Rectal smooth muscle tissue (tissue), 1 donor: ENCODE measurements at regions not wholly inside any gene's neighbourhood (a gene's known extent, or its start where the extent isn't known, plus 50 kb on each side); places are given as distances from the start of the nearest gene placed in this dataset.

Experiments
- H3K27ac ChIP-seq: one replicate; pipeline ENCODE4 v1.7.0; 2013; ENCODE audit warnings: low read depth, low read length, inconsistent platforms
- H3K27me3 ChIP-seq: one replicate; pipeline ENCODE4 v1.7.0; 2013; ENCODE audit warnings: low read length; ENCODE audit not compliant: control insufficient read depth, insufficient read depth
- H3K36me3 ChIP-seq: one replicate; pipeline ENCODE4 v1.7.0; 2013; ENCODE audit warnings: low read length; ENCODE audit not compliant: control insufficient read depth, insufficient read depth
- H3K4me1 ChIP-seq: one replicate; pipeline ENCODE4 v1.7.0; 2013; ENCODE audit warnings: low read length; ENCODE audit not compliant: control insufficient read depth, insufficient read depth
- H3K4me3 ChIP-seq: one replicate; pipeline ENCODE4 v1.7.0; 2013; ENCODE audit warnings: low read length
- H3K9ac ChIP-seq: one replicate; pipeline ENCODE4 v1.7.0; 2013; ENCODE audit warnings: low read length

DNA sequence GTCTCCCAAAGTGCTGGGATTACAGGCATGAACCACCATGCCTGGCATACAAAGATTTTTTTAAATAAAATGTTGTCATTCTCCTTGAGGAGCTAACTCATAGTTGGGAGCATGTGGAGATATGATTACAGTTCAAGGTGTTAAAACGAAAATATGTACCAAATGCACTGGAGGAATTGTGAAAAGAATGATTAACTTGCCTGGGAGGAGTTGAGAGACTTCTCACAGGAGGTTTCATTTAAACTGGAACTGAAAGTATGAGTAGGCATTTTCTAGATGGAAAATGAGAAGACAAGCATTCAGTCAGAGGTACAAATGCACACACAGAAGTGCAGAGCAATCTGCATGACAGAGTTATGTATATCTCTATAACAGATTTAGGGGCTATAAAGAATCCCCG is 126.6 kb upstream of the PDE1A start:
- no peak overlapping the region for H3K4me3 ChIP-seq
- no peaks in the 10 kb centered on the region for H3K27me3 ChIP-seq
- no peak overlapping the region for H3K27ac ChIP-seq
- H3K9ac ChIP-seq, result no peak overlapping the region
- H3K4me1 ChIP-seq, result peaks cover 3% of the 10 kb centered on the region
- no peaks in the 10 kb centered on the region for H3K36me3 ChIP-seq

GRCh38 chr2:182554950-182555349 is 128.1 kb upstream of the PDE1A start:
- no peaks in the 10 kb centered on the region for H3K4me1 ChIP-seq
- no peaks in the 10 kb centered on the region for H3K27me3 ChIP-seq
- H3K36me3 ChIP-seq, result no peaks in the 10 kb centered on the region
- H3K4me3 ChIP-seq, result no peak overlapping the region
- no peak overlapping the region for H3K27ac ChIP-seq
- no peak overlapping the region for H3K9ac ChIP-seq

DNA sequence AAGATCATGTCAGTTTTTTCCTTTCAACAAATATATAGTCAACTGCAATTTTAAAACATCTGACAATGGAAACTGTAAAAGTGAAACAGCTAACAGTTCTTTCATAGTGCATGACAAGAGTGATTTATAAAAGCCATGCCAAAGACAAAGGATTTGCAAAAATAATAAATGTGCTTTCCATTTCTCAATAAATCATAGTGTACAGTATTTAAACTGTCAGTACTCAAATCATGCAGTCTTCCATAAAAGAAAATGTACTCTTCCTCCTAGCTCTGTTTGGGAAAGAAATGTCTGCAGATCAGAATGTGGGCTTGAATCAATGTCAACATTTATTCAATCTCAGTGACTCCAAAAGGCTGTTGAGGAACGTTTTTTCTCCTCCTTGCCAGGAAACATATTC is 131.7 kb upstream of the PDE1A start:
- Histone ChIP-seq H3K36me3 (no peaks in the 10 kb centered on the region), H3K9ac (no peak overlapping the region), H3K27me3 (no peaks in the 10 kb centered on the region), H3K4me3 (no peak overlapping the region), H3K27ac (no peak overlapping the region), H3K4me1 (no peaks in the 10 kb centered on the region)

- no peaks in the 10 kb centered on the region for H3K27me3 ChIP-seq
- no peaks in the 10 kb centered on the region for H3K4me1 ChIP-seq
- no peaks in the 10 kb centered on the region for H3K36me3 ChIP-seq
- no peak overlapping the region for H3K9ac ChIP-seq
- H3K4me3 ChIP-seq, result no peak overlapping the region
- no peak overlapping the region for H3K27ac ChIP-seq
These were observed 132.8 kb upstream of the PDE1A start for GRCh38 chr2:182559623-182560022.

DNA sequence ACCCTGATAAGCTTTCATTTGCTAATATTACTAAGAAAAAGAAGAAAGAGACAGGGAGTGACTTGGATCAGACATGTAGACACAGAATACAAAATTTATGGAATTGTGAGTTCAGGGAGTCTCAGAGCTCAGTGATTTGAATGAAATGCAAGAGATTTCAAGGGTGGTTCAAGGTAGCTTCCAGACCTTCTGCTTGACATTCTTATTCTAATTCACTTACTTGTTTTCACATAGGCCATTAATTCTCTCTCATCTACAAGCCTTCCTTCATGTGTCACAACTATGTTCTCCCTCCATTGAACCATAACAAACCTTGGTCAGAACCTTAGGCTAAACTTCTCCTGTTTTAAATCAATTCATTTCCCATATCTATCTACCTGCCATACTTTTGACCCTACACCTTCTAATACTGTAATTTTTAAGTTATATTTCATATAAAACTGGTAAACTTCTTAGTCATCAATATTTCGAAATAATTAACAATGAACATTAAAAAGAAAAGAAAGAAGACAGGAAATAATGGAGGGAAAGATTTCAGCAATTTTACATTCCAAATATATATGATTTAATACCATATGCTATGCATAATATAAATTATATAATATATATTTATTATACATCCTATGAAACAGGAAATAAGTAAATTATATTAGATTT is 139.2 kb upstream of the PDE1A start:
- Histone ChIP-seq H3K9ac (no peak overlapping the region), H3K4me1 (no peaks in the 10 kb centered on the region), H3K4me3 (no peak overlapping the region), H3K27me3 (no peaks in the 10 kb centered on the region), H3K36me3 (no peaks in the 10 kb centered on the region), H3K27ac (no peak overlapping the region)

GRCh38 chr2:182573553-182573952 is 142.5 kb upstream of the DNAJC10 start:
- Histone ChIP-seq H3K9ac (no peak overlapping the region), H3K27me3 (no peaks in the 10 kb centered on the region), H3K4me3 (no peak overlapping the region), H3K27ac (no peak overlapping the region), H3K4me1 (no peaks in the 10 kb centered on the region), H3K36me3 (no peaks in the 10 kb centered on the region)

DNA sequence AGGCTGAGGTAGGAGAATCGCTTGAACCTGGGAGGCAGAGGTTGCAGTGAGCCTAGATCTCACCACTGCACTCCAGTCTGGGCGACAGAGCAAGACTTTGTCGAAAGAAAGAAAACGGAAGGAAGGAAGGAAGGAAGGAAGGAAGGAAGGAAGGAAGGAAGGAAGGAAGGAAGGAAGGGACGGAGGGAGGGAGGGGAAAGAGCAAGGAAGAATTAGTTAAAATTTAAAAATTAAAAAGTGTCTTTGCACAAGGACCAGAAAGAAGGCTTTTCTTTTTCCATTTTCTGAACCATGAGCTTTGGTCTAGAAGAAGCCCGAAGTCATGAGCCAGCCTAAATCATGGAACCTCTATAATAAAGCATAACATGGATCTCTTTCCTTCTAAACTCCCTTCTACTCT is 138.2 kb upstream of the DNAJC10 start:
- no peaks in the 10 kb centered on the region for H3K27me3 ChIP-seq
- no peak overlapping the region for H3K9ac ChIP-seq
- H3K4me3 ChIP-seq, result no peak overlapping the region
- no peak overlapping the region for H3K27ac ChIP-seq
- no peaks in the 10 kb centered on the region for H3K4me1 ChIP-seq
- no peaks in the 10 kb centered on the region for H3K36me3 ChIP-seq

DNA sequence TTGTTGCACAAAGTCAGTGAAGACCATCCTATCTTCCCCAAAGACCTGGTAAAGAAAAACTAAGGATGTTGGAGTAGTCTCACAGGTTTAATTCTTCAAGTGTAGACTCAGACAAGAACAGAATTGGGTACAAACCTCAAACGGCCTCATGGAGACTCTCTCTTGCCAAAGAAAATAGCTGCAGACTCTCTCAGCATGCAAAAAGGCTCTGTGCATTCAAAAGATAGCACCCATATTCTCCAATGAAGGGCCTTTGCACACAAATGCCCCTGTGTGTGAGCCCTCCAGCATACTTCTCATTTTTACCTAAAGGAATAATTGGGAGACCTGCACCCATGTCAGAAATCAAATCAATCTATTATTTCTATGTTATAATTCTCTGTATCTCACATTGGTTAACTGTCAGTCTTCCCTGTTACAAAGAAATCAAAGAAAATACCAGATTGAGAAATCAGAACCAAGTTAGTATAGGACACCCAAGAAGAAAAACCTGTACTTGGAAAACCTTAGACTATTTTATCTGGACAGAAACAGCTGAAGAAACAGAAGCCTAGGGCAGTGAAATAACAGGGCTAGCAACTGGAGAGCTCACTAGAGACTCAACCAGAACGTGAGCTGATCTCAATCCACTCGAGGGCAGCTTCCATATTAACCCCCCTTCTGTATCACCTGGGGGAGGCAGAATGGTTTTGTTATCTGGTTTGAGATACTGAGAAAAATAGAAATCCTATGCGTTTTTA is 134.7 kb upstream of the DNAJC10 start:
- Histone ChIP-seq H3K4me1 (no peaks in the 10 kb centered on the region), H3K27ac (no peak overlapping the region), H3K4me3 (no peak overlapping the region), H3K9ac (no peak overlapping the region), H3K36me3 (no peaks in the 10 kb centered on the region), H3K27me3 (no peaks in the 10 kb centered on the region)

DNA sequence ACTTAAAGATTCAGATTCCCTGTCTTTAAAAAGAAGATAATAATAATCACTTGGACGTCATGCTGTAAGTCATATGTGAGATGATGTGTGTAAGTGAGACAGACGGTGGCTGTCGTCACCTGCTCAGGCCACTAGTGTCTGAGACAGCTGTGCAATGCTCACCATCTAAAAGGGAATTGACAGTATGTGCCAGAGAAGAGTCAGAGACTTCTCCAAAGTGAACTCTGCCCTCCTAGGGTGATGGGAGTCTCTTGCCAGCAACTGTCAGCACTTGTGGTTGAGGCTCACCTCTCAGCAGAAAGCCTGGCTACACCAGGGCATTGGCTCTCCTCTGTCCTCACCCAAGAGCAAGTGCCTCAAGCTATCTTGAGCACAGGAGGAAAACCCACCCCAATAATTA is 131.6 kb upstream of the DNAJC10 start:
- H3K4me3 ChIP-seq, result no peak overlapping the region
- no peaks in the 10 kb centered on the region for H3K36me3 ChIP-seq
- H3K27me3 ChIP-seq, result no peaks in the 10 kb centered on the region
- H3K27ac ChIP-seq, result no peak overlapping the region
- H3K4me1 ChIP-seq, result no peaks in the 10 kb centered on the region
- no peak overlapping the region for H3K9ac ChIP-seq

DNA sequence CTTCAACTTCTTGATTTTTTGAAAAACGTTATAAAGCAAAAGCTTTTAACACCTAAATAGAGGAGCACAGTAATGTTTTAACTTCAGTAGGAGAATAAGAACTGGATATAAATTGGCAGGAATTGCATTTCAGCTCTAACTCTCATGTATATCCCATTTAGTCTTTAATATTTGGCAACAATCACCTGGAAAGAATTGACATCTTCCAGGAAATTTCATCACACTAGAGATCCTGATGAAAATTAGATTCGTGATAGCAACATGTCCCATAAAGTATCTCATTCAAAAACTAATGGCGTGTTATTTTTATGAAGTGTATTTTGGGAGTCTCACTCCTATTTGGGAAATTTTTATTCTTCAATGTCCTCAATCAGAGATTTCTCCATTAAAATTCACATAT is 131.1 kb upstream of the DNAJC10 start:
- no peak overlapping the region for H3K4me3 ChIP-seq
- H3K27me3 ChIP-seq, result no peaks in the 10 kb centered on the region
- no peaks in the 10 kb centered on the region for H3K36me3 ChIP-seq
- H3K9ac ChIP-seq, result no peak overlapping the region
- H3K4me1 ChIP-seq, result no peaks in the 10 kb centered on the region
- H3K27ac ChIP-seq, result no peak overlapping the region

DNA sequence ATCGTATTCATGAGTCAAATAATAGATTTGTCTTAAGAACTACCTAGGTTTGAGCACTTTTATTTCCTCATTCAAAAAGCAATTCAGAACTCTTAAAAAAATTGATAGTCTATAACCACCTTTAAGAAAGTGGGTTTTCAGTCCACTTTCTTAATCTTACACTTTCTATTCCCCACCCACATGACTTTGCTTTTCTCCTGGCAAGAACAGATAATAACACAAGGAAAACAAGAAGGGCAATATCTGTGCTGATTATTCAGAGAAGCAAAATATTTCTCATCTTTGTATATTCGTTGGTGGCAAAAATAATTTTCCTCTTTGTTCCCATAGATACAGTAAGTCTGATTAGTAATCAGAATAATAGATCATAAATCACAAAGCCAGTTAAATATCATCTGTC is 130.6 kb upstream of the DNAJC10 start:
- Histone ChIP-seq H3K27ac (no peak overlapping the region), H3K4me3 (no peak overlapping the region), H3K9ac (no peak overlapping the region), H3K27me3 (no peaks in the 10 kb centered on the region), H3K36me3 (no peaks in the 10 kb centered on the region), H3K4me1 (no peaks in the 10 kb centered on the region)

GRCh38 chr2:182586426-182586825 is 129.6 kb upstream of the DNAJC10 start:
- Histone ChIP-seq H3K4me3 (no peak overlapping the region), H3K9ac (no peak overlapping the region), H3K27me3 (no peaks in the 10 kb centered on the region), H3K36me3 (no peaks in the 10 kb centered on the region), H3K4me1 (no peaks in the 10 kb centered on the region), H3K27ac (no peak overlapping the region)

DNA sequence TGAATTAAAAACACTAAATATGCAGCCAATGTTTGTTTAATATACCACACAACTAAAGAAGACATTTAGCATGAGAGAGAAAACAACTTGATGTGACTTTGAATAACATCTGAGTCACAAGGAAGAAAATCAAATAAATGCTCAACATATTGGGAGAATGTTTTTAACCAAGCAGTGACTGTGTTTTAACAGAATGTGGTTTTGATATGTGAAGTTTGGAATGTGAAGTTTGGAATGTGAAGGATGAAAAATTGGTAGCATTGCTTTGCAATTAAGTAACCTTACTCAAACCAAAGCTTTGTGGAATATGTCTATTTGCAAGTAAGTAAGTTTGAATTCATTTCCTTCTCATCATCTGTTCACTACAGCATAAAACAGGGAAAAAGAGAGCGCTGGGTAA is 128.2 kb upstream of the DNAJC10 start:
- H3K36me3 ChIP-seq, result no peaks in the 10 kb centered on the region
- no peak overlapping the region for H3K27ac ChIP-seq
- no peak overlapping the region for H3K4me3 ChIP-seq
- H3K9ac ChIP-seq, result no peak overlapping the region
- H3K4me1 ChIP-seq, result no peaks in the 10 kb centered on the region
- no peaks in the 10 kb centered on the region for H3K27me3 ChIP-seq
